Central memory CD8-positive, alpha-beta T cell (primary cell): ENCODE measurements at regions not wholly inside any gene's neighbourhood (a gene's known extent, or its start where the extent isn't known, plus 50 kb on each side); places are given as distances from the start of the nearest gene placed in this dataset.

Experiments
- ATAC-seq: fragments of 150-1000 bp; cut with Tn5 transposase; replicated peaks from 2 replicates; pipeline ENCODE4 v1.10.0; 2022; ENCODE audit warnings: mild to moderate bottlenecking, moderate FRiP score, moderate number of reproducible peaks; ENCODE audit not compliant: poor library complexity, severe bottlenecking; ENCODE audit errors: extremely low read depth
- DNase-seq, 2 donors: peaks; one replicate each; pipeline ENCODE4 v3.0.0; 2021; ENCODE audit warnings: low spot score in 2 of 2
- H3K27ac Mint-ChIP-seq: one replicate; pipeline ENCODE4 v1.8.0; 2022; ENCODE audit warnings: low read depth, mild to moderate bottlenecking, moderate library complexity, mixed read lengths
- H3K27me3 Mint-ChIP-seq: one replicate; pipeline ENCODE4 v1.8.0; 2022; ENCODE audit warnings: mixed read lengths
- H3K36me3 Mint-ChIP-seq: one replicate; pipeline ENCODE4 v1.8.0; 2022; ENCODE audit warnings: mild to moderate bottlenecking, moderate library complexity, mixed read lengths; ENCODE audit not compliant: insufficient read depth
- H3K4me1 Mint-ChIP-seq: one replicate; pipeline ENCODE4 v1.8.0; 2022; ENCODE audit warnings: mixed read lengths
- H3K4me3 Mint-ChIP-seq: one replicate; pipeline ENCODE4 v1.8.0; 2022; ENCODE audit warnings: mild to moderate bottlenecking, moderate library complexity, mixed read lengths
- H3K9me3 Mint-ChIP-seq: one replicate; pipeline ENCODE4 v1.8.0; 2022; ENCODE audit warnings: mixed read lengths

DNA sequence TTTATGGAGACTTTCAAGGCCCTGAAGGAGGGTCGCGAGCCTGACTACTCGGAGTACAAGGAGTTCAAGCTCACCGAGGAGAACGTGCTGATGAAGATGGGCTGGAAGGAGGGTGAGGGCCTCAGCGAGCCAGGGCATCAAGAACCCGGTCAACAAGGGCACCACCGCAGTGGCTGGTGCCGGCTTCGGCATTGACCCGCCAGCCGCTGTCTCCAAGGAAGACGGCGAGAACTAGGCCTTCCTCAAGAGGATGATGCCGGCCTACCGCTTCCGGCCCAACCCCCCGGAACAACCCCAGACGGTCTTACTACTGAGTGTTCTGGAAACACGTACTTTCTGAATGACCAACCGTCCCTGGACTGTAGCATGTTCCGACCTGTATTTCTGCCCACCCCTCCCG, 169.2 kb downstream of the HINT1 start:
- ATAC-seq (no peak), DNase-seq (no peak)
- no peak overlapping the region for H3K4me3 Mint-ChIP-seq
- no peaks in the 10 kb centered on the region for H3K9me3 Mint-ChIP-seq
- no peaks in the 10 kb centered on the region for H3K36me3 Mint-ChIP-seq
- no peak overlapping the region for H3K27ac Mint-ChIP-seq
- peaks cover 20% of the 10 kb centered on the region for H3K27me3 Mint-ChIP-seq
- no peaks in the 10 kb centered on the region for H3K4me1 Mint-ChIP-seq

DNA sequence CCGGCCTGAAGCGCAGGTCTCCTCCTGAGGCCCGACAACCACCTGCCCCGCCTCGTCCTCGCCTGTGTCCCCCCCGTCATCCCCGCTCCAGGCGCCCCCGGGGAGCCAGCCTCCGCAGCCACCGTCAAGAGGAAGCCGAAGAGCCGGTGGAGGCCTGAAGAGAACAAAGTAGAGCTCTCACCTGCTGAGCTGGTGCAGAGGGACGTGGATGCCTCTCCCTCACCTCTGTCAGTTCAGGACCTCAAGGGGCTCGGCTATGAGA, 169.9 kb downstream of the HINT1 start:
- H3K36me3 Mint-ChIP-seq: no peaks in the 10 kb centered on the region
- H3K4me3 Mint-ChIP-seq: no peak overlapping the region
- H3K27ac Mint-ChIP-seq: no peak overlapping the region
- peaks cover 20% of the 10 kb centered on the region for H3K27me3 Mint-ChIP-seq
- ATAC-seq (no peak), DNase-seq (no peak)
- H3K4me1 Mint-ChIP-seq: no peaks in the 10 kb centered on the region
- no peaks in the 10 kb centered on the region for H3K9me3 Mint-ChIP-seq

DNA sequence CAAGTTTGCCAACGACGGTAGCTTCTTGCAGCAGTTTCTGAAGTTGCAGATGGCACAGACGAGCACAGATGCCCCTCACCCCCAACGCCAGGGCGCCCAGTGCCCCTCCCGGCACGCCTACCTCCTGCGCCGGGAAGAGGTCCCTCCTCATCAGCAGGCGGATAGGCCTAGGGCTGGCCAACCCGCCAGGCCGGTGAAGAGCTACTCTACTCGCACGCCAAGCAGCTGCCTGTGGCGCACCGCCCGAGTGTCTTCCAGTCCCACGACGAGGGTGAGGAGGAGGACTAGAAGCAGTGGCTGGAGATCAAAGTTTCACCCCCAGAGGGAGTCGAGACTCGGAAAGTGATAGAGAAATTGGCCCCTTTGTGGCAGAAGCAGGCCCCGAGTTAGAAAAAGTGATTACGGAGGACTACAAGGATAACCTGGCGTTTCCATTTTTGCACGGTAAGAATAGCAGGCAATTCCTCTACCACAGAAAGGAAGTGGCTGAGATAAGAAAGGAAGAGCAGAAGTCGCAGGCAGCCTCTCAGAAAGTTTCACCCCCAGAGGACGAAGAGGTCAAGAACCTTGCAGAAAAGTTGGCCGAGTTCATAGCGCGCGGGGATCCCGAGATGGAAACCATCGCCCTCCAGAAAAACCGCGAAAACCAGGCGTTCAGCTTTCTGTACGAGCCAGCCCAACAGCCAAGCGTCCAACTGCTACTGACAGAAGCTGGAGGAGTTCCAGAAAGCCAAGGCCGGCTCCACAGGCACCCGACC, 170.4 kb downstream of the HINT1 start:
- H3K27ac Mint-ChIP-seq: no peak overlapping the region
- H3K9me3 Mint-ChIP-seq: no peaks in the 10 kb centered on the region
- ATAC-seq (no peak), DNase-seq (no peak)
- no peaks in the 10 kb centered on the region for H3K36me3 Mint-ChIP-seq
- H3K4me1 Mint-ChIP-seq: no peaks in the 10 kb centered on the region
- peaks cover 20% of the 10 kb centered on the region for H3K27me3 Mint-ChIP-seq
- H3K4me3 Mint-ChIP-seq: no peak overlapping the region

DNA sequence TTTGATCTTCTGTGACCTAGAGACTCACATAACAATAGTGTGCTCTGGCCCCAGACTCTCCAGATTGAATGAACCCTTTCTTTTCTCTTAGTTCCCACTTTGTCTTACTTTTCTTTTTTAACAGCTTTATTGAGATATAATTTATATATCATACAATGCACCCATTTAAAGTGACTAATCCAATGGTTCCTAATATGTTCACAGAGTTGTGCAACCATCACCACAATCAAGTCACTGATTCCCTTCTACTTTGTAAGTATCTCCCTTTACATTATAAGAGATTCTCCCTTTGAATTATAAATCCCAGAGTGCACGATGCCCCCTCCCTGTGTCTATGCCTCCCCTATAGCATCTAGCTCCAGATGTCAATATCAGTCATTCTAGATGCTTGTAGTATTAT, 172.4 kb downstream of the HINT1 start:
- no peaks in the 10 kb centered on the region for H3K4me1 Mint-ChIP-seq
- DNase-seq: no peak
- H3K4me3 Mint-ChIP-seq: no peak overlapping the region
- H3K36me3 Mint-ChIP-seq: no peaks in the 10 kb centered on the region
- no peak for ATAC-seq
- no peak overlapping the region for H3K27ac Mint-ChIP-seq
- no peaks in the 10 kb centered on the region for H3K9me3 Mint-ChIP-seq
- H3K27me3 Mint-ChIP-seq: peaks cover 20% of the 10 kb centered on the region

DNA sequence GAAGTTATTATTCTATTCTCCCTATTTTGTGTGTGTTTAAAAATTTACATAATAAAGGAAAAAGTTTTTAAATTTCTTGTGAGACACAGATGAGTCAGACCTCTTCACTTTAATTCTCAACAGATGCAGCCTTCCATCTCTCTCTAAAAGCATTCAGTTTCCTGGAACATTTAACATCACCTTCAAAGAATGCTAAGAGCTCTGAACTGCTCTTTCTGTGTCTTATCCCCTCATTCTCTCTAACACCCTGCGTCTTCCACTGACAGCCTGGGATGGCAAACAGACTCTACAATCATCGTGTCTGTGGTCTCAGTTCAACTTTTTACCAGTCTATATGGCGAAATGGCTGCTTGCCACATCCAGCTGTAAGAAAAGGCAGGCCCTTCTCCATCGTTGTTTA, 173.0 kb downstream of the HINT1 start:
- Mint-ChIP-seq H3K9me3 (no peaks in the 10 kb centered on the region), H3K36me3 (no peaks in the 10 kb centered on the region), H3K4me3 (no peak overlapping the region), H3K27me3 (peaks cover 20% of the 10 kb centered on the region), H3K27ac (no peak overlapping the region), H3K4me1 (no peaks in the 10 kb centered on the region)
- no peak for DNase-seq
- ATAC-seq: no peak

GRCh38 chr5:130985776-130986175, 179.3 kb downstream of the HINT1 start:
- no peaks in the 10 kb centered on the region for H3K9me3 Mint-ChIP-seq
- DNase-seq (no peak), ATAC-seq (no peak)
- no peaks in the 10 kb centered on the region for H3K4me1 Mint-ChIP-seq
- no peak overlapping the region for H3K27ac Mint-ChIP-seq
- peaks cover 6% of the 10 kb centered on the region for H3K27me3 Mint-ChIP-seq
- no peaks in the 10 kb centered on the region for H3K36me3 Mint-ChIP-seq
- no peak overlapping the region for H3K4me3 Mint-ChIP-seq

GRCh38 chr5:130981663-130982062, 183.4 kb downstream of the HINT1 start:
- no peak overlapping the region for H3K27ac Mint-ChIP-seq
- no peaks in the 10 kb centered on the region for H3K9me3 Mint-ChIP-seq
- DNase-seq (no peak), ATAC-seq (no peak)
- peaks cover 14% of the 10 kb centered on the region for H3K27me3 Mint-ChIP-seq
- no peaks in the 10 kb centered on the region for H3K4me1 Mint-ChIP-seq
- no peaks in the 10 kb centered on the region for H3K36me3 Mint-ChIP-seq
- H3K4me3 Mint-ChIP-seq: no peak overlapping the region

DNA sequence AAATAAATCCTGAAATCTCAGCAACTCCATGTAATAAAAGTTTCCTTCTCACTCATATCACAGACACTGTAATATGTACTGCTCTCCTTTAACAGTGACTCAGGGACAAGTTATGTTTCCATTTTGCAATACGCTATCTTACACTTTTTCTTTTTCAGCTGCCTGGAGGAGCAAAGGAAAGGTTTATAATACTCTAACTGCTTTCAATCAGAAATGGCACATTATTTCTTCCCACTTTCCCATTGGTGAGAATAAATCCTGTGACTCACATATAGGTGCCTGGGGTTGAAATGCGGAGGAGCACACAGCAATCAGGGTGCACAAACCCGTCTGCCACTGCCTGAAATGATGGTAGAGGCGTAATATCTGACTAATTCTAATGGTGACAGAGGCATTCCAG, 186.6 kb downstream of the HINT1 start:
- no peak overlapping the region for H3K27ac Mint-ChIP-seq
- ATAC-seq: no peak

DNA sequence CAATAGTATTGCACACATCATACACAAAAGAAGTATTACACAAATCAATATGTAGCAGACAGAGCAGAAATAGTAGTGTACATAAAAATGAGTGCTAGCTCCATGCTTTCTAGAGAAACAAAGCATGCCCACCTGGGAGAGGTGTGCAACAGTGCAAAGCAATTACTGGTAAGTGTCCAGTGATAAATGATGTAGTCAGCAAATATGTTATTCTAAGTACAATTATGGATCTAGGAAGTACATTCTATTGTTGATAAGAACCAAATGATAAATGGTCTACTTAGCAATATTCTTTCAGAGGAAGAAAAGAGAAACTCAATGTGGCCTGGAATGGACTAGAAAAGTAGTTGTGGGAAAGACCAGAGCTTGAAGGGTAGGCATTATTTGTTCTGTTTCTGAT, 188.6 kb downstream of the HINT1 start:
- no peaks in the 10 kb centered on the region for H3K4me1 Mint-ChIP-seq

More for the DNA sequence above, 186.6 kb downstream of the HINT1 start:
- no peaks in the 10 kb centered on the region for H3K9me3 Mint-ChIP-seq
- peaks cover 26% of the 10 kb centered on the region for H3K27me3 Mint-ChIP-seq
- no peaks in the 10 kb centered on the region for H3K36me3 Mint-ChIP-seq
- H3K4me1 Mint-ChIP-seq: no peaks in the 10 kb centered on the region
- no peak for DNase-seq
- H3K4me3 Mint-ChIP-seq: no peak overlapping the region

GRCh38 chr5:130975847-130976246, 189.2 kb downstream of the HINT1 start:
- H3K4me3 Mint-ChIP-seq: no peak overlapping the region
- no peak overlapping the region for H3K27ac Mint-ChIP-seq
- DNase-seq (no peak), ATAC-seq (no peak)
- H3K9me3 Mint-ChIP-seq: no peaks in the 10 kb centered on the region
- no peaks in the 10 kb centered on the region for H3K36me3 Mint-ChIP-seq
- H3K4me1 Mint-ChIP-seq: no peaks in the 10 kb centered on the region
- peaks cover 21% of the 10 kb centered on the region for H3K27me3 Mint-ChIP-seq

More for the DNA sequence above, 188.6 kb downstream of the HINT1 start:
- ATAC-seq (no peak), DNase-seq (no peak)
- H3K4me3 Mint-ChIP-seq: no peak overlapping the region
- H3K27me3 Mint-ChIP-seq: peaks cover 26% of the 10 kb centered on the region
- H3K9me3 Mint-ChIP-seq: no peaks in the 10 kb centered on the region
- H3K27ac Mint-ChIP-seq: no peak overlapping the region
- H3K36me3 Mint-ChIP-seq: no peaks in the 10 kb centered on the region

- Mint-ChIP-seq H3K36me3 (no peaks in the 10 kb centered on the region), H3K4me3 (no peak overlapping the region), H3K9me3 (no peaks in the 10 kb centered on the region), H3K4me1 (no peaks in the 10 kb centered on the region), H3K27me3 (peaks cover 15% of the 10 kb centered on the region), H3K27ac (no peak overlapping the region)
- no peak for ATAC-seq
- no peak for DNase-seq
These were observed 189.8 kb downstream of the HINT1 start for GRCh38 chr5:130975299-130975698.

- H3K27ac Mint-ChIP-seq: no peak overlapping the region
- no peak for DNase-seq
- no peak overlapping the region for H3K4me3 Mint-ChIP-seq
- no peak for ATAC-seq
- H3K4me1 Mint-ChIP-seq: no peaks in the 10 kb centered on the region
- H3K27me3 Mint-ChIP-seq: peaks cover 12% of the 10 kb centered on the region
- H3K9me3 Mint-ChIP-seq: no peaks in the 10 kb centered on the region
- no peaks in the 10 kb centered on the region for H3K36me3 Mint-ChIP-seq
These were observed 190.9 kb downstream of the HINT1 start for GRCh38 chr5:130974021-130974683.

- no peak overlapping the region for H3K27ac Mint-ChIP-seq
- DNase-seq (no peak), ATAC-seq (no peak)
- no peaks in the 10 kb centered on the region for H3K36me3 Mint-ChIP-seq
- H3K27me3 Mint-ChIP-seq: no peaks in the 10 kb centered on the region
- H3K9me3 Mint-ChIP-seq: peaks cover 6% of the 10 kb centered on the region
- H3K4me3 Mint-ChIP-seq: no peak overlapping the region
- no peaks in the 10 kb centered on the region for H3K4me1 Mint-ChIP-seq
These were observed 198.0 kb downstream of the HINT1 start for GRCh38 chr5:130966990-130967525.
